ENCODE measurements at regions not wholly inside any gene's neighbourhood (a gene's known extent, or its start where the extent isn't known, plus 50 kb on each side); places are given as distances from the start of the nearest gene placed in this dataset.
A peak's percentile ranks its signal among the peaks of the same experiment; 100 is the strongest.
"Not testable (repeated sequence)": the region's sequence is repeated elsewhere in the genome, so short reads cannot be mapped to it uniquely, and the experiment has no call there.

- DNase-seq (ENCODE audit: low read depth) = no peak
Observed at GRCh38 chr4:114034189-114034588, 54.7 kb upstream of the ARSJ start.

GRCh38 chr4:114036426-114036825 lies 57.0 kb upstream of the ARSJ start:
- DNase-seq (ENCODE audit: low read depth) = no peak

- no peak for DNase-seq (ENCODE audit: low read depth)
Observed at GRCh38 chr4:114036864-114037263, 57.4 kb upstream of the ARSJ start.

GRCh38 chr4:114037988-114038387 lies 58.5 kb upstream of the ARSJ start:
- no peak for DNase-seq (ENCODE audit: low read depth)

GRCh38 chr4:114038762-114039387 lies 59.4 kb upstream of the ARSJ start:
- no peak for DNase-seq (ENCODE audit: low read depth)

GRCh38 chr4:114040319-114041116 lies 61.1 kb upstream of the ARSJ start:
- peak; percentile 35 for DNase-seq (ENCODE audit: low read depth)

- peak; percentile 46 for DNase-seq (ENCODE audit: low read depth)
Observed at GRCh38 chr4:114041117-114041475, 61.6 kb upstream of the ARSJ start.

- DNase-seq (ENCODE audit: low read depth) = no peak
Observed at GRCh38 chr4:114043116-114043515, 63.7 kb upstream of the ARSJ start.

GRCh38 chr4:114044351-114044750 lies 64.9 kb upstream of the ARSJ start:
- not testable (repeated sequence) for DNase-seq (ENCODE audit: low read depth)

- DNase-seq (ENCODE audit: low read depth) = no peak
Observed at GRCh38 chr4:114046331-114046730, 66.9 kb upstream of the ARSJ start.

- not testable (repeated sequence) for DNase-seq (ENCODE audit: low read depth)
Observed at GRCh38 chr4:114048154-114048553, 68.7 kb upstream of the ARSJ start.

- no peak for DNase-seq (ENCODE audit: low read depth)
Observed at GRCh38 chr4:114052227-114052626, 72.8 kb upstream of the ARSJ start.

- DNase-seq (ENCODE audit: low read depth) = no peak
Observed at GRCh38 chr4:114056599-114056998, 77.2 kb upstream of the ARSJ start.

- no peak for DNase-seq (ENCODE audit: low read depth)
Observed at GRCh38 chr4:114057746-114058145, 78.3 kb upstream of the ARSJ start.

GRCh38 chr4:114062499-114062898 lies 83.1 kb upstream of the ARSJ start:
- no peak for DNase-seq (ENCODE audit: low read depth)

- DNase-seq (ENCODE audit: low read depth) = no peak
Observed at GRCh38 chr4:114072781-114073180, 93.3 kb upstream of the ARSJ start.

- no peak for DNase-seq (ENCODE audit: low read depth)
Observed at GRCh38 chr4:114076899-114077570, 97.6 kb upstream of the ARSJ start.

GRCh38 chr4:114077610-114078009 lies 98.2 kb upstream of the ARSJ start:
- DNase-seq (ENCODE audit: low read depth) = peak; percentile 53

- DNase-seq (ENCODE audit: low read depth) = no peak
Observed at GRCh38 chr4:114078636-114079035, 99.2 kb upstream of the ARSJ start.

GRCh38 chr4:114081783-114082182 lies 102.3 kb upstream of the ARSJ start:
- no peak for DNase-seq (ENCODE audit: low read depth)

- no peak for DNase-seq (ENCODE audit: low read depth)
Observed at GRCh38 chr4:114082348-114082747, 102.9 kb upstream of the ARSJ start.

- DNase-seq (ENCODE audit: low read depth) = no peak
Observed at GRCh38 chr4:114085611-114086345, 106.3 kb upstream of the ARSJ start.

Data from HS-27A (cell line).